DLD1 (cell line): ENCODE measurements at regions not wholly inside any gene's neighbourhood (a gene's known extent, or its start where the extent isn't known, plus 50 kb on each side); places are given as distances from the start of the nearest gene placed in this dataset.
"Not testable (repeated sequence)": the region's sequence is repeated elsewhere in the genome, so short reads cannot be mapped to it uniquely, and the experiment has no call there.

Source experiments
- in situ Hi-C: cut with HindIII; loops from 2 replicates; pipeline ENCODE4 v1.10.0; 2017; ENCODE audit warnings: low sequenced_read_pairs

- in situ Hi-C loops, result no loop called here
Measured at GRCh38 chr7:81487516-81487915, 282.3 kb downstream of the HGF start.

GRCh38 chr7:81484261-81484660, 285.6 kb downstream of the HGF start:
- in situ Hi-C loops, result no loop called here

GRCh38 chr7:81482600-81483186, 287.2 kb downstream of the HGF start:
- in situ Hi-C loops, result no loop called here

- in situ Hi-C loops, result no loop called here
Measured at GRCh38 chr7:81478664-81479063, 291.2 kb downstream of the HGF start.

- in situ Hi-C loops, result not testable (repeated sequence)
Measured at GRCh38 chr7:81478201-81478600, 291.6 kb downstream of the HGF start.

- in situ Hi-C loops, result no loop called here
Measured at GRCh38 chr7:81473236-81473635, 296.6 kb downstream of the HGF start.

GRCh38 chr7:81470724-81471379, 299.0 kb downstream of the HGF start:
- in situ Hi-C loops, result no loop called here

GRCh38 chr7:81469869-81470723, 299.8 kb downstream of the HGF start:
- in situ Hi-C loops, result no loop called here

- in situ Hi-C loops, result no loop called here
Measured at GRCh38 chr7:81469153-81469868, 300.5 kb downstream of the HGF start.

- in situ Hi-C loops, result no loop called here
Measured at GRCh38 chr7:81468526-81468925, 301.3 kb downstream of the HGF start.

- in situ Hi-C loops, result no loop called here
Measured at GRCh38 chr7:81467964-81468363, 301.9 kb downstream of the HGF start.

GRCh38 chr7:81462672-81463071, 307.2 kb downstream of the HGF start:
- in situ Hi-C loops, result no loop called here

GRCh38 chr7:81460250-81461045, 309.4 kb downstream of the HGF start:
- in situ Hi-C loops, result no loop called here

- in situ Hi-C loops, result no loop called here
Measured at GRCh38 chr7:81459485-81459884, 310.4 kb downstream of the HGF start.

- in situ Hi-C loops, result no loop called here
Measured at GRCh38 chr7:81457852-81458522, 311.9 kb downstream of the HGF start.

GRCh38 chr7:81453770-81454169, 316.1 kb downstream of the HGF start:
- in situ Hi-C loops, result not testable (repeated sequence)

GRCh38 chr7:81449105-81449504, 320.7 kb downstream of the HGF start:
- in situ Hi-C loops, result no loop called here

GRCh38 chr7:81447351-81447952, 322.4 kb downstream of the HGF start:
- in situ Hi-C loops, result no loop called here

GRCh38 chr7:81446212-81446611, 323.6 kb downstream of the HGF start:
- in situ Hi-C loops, result no loop called here

GRCh38 chr7:81445462-81445861, 324.4 kb downstream of the HGF start:
- in situ Hi-C loops, result no loop called here
